HG02840 (cell line): ENCODE measurements at regions not wholly inside any gene's neighbourhood (a gene's known extent, or its start where the extent isn't known, plus 50 kb on each side); places are given as distances from the start of the nearest gene placed in this dataset.

ENCODE experiments used
- ATAC-seq: cut with Tn5 transposase; IDR thresholded peaks from one replicate; pipeline ENCODE4 v1.9.1; 2021; ENCODE audit warnings: mild to moderate bottlenecking, moderate library complexity, moderate number of reproducible peaks; ENCODE audit not compliant: unreplicated experiment, low FRiP score

DNA sequence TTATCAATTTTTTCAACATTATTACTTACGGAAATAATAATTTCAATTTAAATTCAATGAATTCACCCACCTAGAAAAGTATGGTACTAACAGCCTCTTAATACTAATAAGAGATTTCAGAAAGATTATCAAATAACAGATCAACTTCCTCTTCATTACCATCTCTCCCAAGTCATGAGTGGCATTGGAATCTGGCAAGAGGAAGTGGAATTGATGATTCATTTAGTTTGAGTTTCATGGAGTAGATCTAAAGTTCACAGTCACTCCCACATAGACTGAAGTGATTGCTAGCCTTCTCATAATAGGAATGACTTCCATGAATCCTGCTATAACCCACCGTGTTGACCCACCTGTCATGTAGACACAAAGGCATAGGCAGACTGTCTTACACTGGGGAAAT, 77.7 kb upstream of the WDR75 start:
- no peak for ATAC-seq

DNA sequence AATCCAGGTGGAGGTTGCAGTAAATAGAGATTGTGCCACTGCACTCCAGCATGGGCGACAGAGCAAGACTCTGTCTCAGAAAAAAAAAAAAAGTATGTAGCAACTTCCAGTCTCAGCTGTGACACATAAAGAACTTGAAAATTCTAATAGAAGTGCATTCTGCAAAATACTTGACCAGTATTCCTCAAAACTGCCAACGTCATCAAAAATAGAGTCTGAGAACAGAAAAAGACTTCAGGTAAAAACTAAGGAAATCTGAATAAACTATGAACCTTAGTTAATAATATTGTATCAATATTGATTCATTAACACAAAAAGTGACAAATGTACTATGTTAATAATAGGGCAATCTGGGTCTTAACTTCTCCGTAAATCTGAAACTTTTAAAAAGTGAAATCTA, 76.7 kb upstream of the WDR75 start:
- ATAC-seq = no peak

DNA sequence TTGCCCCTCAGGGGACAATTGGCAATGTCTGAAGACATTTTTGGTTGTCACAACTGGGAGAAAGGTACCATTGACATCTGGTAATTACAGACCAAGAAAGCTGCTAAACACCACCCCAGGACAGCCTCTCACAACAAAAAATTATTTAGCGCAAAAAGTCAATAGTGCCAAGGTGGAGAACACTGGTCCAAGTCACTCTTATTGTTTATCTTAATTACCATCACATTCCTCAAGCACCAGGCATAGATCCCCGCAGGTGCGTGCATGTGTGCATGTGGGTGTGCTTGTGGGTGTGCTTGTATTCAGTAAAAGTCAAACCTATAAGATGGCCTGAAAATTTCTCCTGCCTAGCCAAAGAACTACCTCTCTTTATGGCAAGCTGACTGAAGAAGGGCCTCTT, 74.9 kb upstream of the WDR75 start:
- no peak for ATAC-seq

DNA sequence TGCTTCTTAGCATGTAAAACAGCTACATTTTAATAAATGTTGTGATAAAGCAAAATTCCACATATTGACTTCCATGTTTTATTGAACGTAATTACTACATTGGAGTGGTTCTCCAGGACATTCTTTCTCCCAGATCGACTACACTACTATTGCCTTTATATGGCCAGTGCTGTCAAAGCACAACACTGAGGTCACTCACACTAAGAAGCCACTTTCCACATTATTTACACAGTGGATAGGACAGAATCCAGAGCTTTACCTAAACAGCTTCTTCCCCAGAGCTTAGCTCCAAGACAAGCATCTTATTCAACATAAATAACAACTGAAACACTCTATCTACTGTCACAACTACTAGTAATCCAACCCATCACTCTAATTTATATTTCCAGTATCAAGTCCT, 73.9 kb upstream of the WDR75 start:
- no peak for ATAC-seq

DNA sequence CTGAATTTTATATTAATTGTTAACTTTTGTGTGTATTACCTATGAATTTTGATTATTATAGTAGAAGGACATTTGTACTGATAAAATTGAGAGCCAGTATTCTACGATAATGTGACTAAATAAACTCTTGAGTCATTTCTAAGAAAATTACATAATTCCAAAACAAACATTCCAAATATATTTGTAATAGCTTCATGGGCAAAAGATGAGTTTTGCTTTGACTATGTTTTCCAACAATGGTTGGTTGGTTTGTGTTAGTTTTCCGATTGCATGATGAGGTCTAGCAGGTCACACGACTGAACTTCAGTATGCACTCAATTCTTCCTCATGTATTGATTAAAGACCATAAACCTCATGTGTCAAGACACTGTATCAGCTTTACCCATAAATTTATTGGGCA, 71.7 kb upstream of the WDR75 start:
- no peak for ATAC-seq

DNA sequence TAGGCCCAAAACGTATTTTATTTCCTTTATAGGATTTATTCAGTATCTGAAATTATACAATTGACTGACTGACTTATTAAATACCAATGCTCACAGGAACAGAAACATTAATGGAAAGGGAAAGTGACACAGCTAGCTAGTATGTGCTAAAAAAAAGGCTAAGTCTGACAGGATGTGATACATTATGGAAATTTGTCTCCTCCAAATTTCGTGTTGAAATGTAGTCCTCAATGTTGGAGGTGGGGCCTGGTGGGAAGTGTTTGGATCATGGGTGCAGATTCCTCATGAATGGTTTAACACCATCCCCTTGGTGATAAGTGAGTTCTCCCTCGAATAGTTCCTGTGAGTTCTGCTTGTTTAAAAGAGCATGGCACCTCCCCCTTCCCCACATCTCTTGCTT, 70.6 kb upstream of the WDR75 start:
- no peak for ATAC-seq

DNA sequence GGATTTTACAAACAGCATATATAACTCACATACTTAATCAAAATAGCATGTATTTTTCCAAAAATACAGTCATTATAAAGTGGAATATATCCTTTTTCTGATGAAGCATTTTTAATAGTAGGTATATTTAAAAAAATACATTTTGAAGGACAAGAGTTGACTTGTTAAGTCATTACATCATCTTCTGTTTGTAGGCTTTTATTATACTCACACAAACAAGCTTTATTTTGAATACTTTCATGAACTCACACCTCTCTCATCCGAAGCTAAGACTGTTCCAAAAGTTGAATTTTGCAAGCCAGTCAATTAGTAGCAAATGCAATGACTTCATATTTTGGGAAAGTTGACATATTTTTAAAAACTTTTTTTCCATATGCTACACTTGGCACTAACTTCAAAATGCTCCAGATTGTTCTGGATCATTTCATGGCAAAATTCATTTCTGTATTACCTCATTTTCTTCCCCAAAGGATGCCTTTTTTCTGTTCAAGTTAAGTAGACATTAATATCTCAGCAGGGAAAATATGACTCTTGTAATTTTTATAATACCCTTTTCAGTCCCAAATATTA, 68.5 kb upstream of the WDR75 start:
- ATAC-seq = no peak

DNA sequence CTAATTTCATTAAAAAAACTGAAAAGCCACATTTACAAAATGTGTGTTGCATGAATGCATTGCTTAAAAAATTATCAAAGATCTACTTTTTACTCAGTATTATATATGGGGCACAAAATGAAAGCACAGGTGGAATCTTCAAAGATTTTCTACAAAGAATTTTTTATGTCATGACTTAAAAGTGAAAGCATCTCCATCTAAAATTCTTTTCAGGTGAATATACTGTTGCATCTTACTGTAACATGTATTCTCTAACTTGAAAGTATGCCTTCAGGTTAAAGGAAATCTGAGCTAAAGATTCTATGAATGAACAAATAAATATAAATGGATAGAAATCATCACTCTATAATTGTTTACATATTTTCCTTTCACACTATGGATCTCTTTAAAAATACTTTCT, 66.8 kb upstream of the WDR75 start:
- no peak for ATAC-seq

DNA sequence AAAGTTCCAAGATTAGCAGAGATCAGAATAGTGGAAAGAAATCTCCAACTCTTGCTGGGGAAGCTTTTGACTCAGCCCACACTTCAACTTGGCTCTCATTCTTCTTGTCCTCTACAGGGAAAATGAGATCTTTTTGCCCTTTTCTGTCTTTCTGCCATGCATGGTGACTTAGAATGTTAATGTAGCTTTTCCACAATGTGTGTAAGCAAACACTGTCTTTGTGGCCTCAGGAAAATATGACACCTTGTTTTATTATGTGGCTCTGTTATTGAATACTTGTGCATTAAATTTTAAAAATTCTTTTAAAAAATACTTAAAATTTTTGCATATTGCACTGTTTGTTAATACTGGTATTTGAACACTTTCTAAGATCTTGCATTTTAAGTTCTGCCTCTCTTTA, 65.4 kb upstream of the WDR75 start:
- no peak for ATAC-seq

DNA sequence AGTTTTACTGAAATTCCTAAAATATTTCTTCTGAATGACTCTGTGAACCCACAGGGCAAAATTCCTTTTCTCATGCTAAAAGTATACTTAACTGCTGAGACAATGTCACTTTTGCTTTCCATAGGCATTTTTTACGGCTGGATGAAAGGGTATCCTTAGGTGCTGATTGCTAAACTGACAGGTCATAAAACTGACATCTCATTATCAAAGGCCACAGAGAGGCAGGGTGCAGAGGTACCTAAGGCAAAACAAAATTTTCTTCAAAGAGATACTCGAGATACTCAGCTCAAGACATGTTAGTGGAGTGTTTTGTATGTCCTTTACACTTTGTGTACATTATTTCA, 62.0 kb upstream of the WDR75 start:
- no peak for ATAC-seq

DNA sequence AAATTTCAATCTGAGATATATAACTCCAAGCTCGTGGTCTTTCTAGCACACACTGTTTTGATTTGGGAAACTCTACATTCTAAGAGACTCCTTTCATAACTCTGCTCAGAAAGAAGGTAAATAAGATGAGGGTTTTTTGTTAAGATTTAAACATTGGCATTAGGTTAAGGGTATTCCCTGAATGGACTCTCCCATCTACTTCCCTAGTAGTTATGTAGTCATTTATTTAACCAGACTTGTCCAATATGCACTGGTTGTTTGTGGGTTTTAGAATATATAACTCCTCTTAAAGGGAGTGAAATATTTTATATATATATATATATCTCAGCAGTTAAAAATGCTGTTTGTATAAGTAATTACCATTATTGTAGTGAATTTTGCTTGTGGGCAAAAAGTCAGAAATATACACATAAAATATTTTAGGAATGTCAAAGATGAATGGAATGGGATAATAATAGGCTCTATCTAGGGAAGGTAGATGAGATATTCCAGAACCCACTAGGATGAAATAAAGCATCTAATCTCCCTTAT, 61.5 kb upstream of the WDR75 start:
- no peak for ATAC-seq

DNA sequence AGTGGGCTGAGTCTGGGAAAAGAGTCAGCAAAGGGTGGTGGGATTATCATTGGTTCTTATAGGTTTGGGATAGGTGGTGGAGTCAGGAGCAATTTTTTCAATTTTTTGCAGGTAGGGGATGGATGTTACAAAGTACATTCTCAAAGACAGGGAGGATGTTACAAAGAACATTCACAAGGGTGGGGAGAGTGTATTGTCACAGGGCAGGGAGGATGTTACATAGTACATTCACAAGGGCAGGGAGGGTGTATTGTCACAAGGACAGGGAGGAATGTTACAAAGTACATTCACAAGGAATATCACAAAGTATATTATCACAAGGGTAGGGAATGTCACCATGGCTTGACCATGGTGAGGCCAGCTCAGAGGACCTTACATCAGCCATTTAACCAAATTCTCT, 58.6 kb upstream of the WDR75 start:
- no peak for ATAC-seq

DNA sequence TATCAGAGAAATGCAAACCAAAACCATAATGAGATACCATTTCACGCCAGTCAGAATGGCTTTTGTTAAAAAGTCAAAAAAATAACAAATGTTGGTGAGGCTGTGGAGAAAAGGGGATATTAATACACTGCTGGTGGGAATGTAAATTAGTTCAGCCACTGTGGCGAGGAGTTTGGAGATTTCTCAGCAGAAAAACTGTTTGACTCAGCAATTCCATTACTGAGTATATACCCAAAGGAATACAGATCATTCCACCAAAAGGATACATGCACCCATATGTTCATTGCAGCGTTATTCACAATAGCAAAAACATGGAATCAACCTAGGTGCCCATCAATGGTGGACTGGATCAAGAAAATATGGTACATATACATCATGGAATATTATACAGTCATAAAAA, 54.5 kb upstream of the WDR75 start:
- ATAC-seq = no peak

DNA sequence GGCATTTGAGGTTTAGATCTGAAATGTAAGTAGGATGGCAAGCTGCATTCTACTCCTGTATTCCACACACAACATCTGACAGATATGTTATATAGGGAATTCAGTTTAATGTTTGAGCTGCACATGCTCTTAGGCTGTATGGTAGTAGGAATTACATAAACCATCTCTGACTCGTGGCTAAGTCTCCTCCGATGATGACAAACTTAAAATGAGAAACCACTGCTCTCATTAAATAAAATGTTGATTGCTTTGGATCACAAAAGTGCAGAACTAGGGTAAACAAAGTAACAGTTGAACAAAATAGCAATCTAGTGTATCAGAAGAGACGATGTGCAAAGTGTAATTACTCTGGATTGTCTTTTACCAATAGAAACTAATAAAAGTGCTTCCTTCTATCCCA, 50.1 kb upstream of the WDR75 start:
- no peak for ATAC-seq
